K562 (cell line): ENCODE measurements at regions not wholly inside any gene's neighbourhood (a gene's known extent, or its start where the extent isn't known, plus 50 kb on each side); places are given as distances from the start of the nearest gene placed in this dataset.
A peak's percentile ranks its signal among the peaks of the same experiment; 100 is the strongest.

Experiments used
- ATAC-seq: fragments of 200-7000 bp; cut with Tn5 transposase; 3 replicates; pipeline ENCODE4 v1.9.1; 2020; ENCODE audit warnings: moderate library complexity
- BruUV-seq: library from RNA; stranded (reverse); fragments of 400-500 nt; replicated peaks from 2 replicates; lab custom pipeline; 2021; lab: Mats Ljungman, UMichigan
- CTCF ChIA-PET: fragments of 300-600 bp; formaldehyde crosslinking; extraction: SDS; loops from one replicate; lab custom pipeline; 2021; ENCODE audit warnings: low intra/inter-chr PET ratio; lab: Yijun Ruan, JAX
- POLR2A ChIA-PET: fragments of 300-600, 350-650 bp; sonication (Branson Sonifier 250); formaldehyde crosslinking; extraction: SDS; loops from one replicate; lab custom pipeline; 2021; ENCODE audit warnings: antibody characterized with exemption, inconsistent platforms; lab: Yijun Ruan, JAX
- DNase-seq, 4 experiments: peaks; one replicate each; pipeline versions ENCODE4 v3.0.0 to v3.0.0-alpha.2; 2011 to 2018; ENCODE audit warnings: low spot score in 3 of 4, mixed read lengths in 3 of 4; ENCODE audit errors: extremely low read depth in 1 of 4
- FAIRE-seq: peaks from 2 replicates; lab custom pipeline; 2011; peaks lifted over from hg19 to GRCh38; lab: Jason Lieb, UNC
- H2AFZ ChIP-seq: 2 replicates; pipeline ENCODE4 v1.6.0; 2011; ENCODE audit warnings: low read depth, low read length, control low read depth, inconsistent platforms
- H3K27ac ChIP-seq: fragments of 200-600 bp; 3 replicates; pipeline ENCODE4 v1.8.0; 2011; ENCODE audit warnings: low read depth, mild to moderate bottlenecking, control low read depth, inconsistent platforms, low read length, moderate library complexity, mixed read lengths; ENCODE audit errors: extremely low read depth
- H3K27me3 ChIP-seq, 2 experiments: fragments of 300-600 bp in 1 of 2; 2 replicates in 1 of 2; 3 replicates in 1 of 2; pipeline versions ENCODE4 v1.6.0 to v1.8.0; 2011; ENCODE audit warnings: inconsistent platforms in 2 of 2, low read length in 2 of 2, mild to moderate bottlenecking in 1 of 2, mixed read lengths in 1 of 2, moderate library complexity in 1 of 2; ENCODE audit not compliant: control insufficient read depth in 2 of 2, insufficient read depth in 2 of 2
- H3K36me3 ChIP-seq: fragments of 300-600 bp; 3 replicates; pipeline ENCODE4 v1.8.0; 2011; ENCODE audit warnings: mild to moderate bottlenecking, low read length, inconsistent platforms; ENCODE audit not compliant: control insufficient read depth, insufficient read depth
- H3K4me1 ChIP-seq, 2 experiments: fragments of 200-600 bp in 1 of 2; replicated peaks in 1 of 2; 2 replicates in 1 of 2; 3 replicates in 1 of 2; pipeline versions ENCODE4 v1.5.1 to v1.8.0; 2011; ENCODE audit warnings: inconsistent platforms in 2 of 2, low read length in 2 of 2, mild to moderate bottlenecking in 1 of 2, mixed read lengths in 1 of 2, moderate library complexity in 1 of 2; ENCODE audit not compliant: control insufficient read depth in 2 of 2, insufficient read depth in 2 of 2
- H3K4me2 ChIP-seq: 2 replicates; pipeline ENCODE4 v1.6.1; 2011; ENCODE audit warnings: low read length, control low read depth, inconsistent platforms, mixed read lengths; ENCODE audit not compliant: insufficient read depth
- H3K4me3 ChIP-seq: fragments of 200-600 bp; sonication (generic), shearing (Covaris generic); 2 replicates; pipeline ENCODE4 v1.5.1; 2016; ENCODE audit warnings: control low read depth, inconsistent platforms
- H3K79me2 ChIP-seq: fragments of 200-600 bp; 3 replicates; pipeline ENCODE4 v1.8.0; 2011; ENCODE audit warnings: low read length, inconsistent platforms; ENCODE audit not compliant: control insufficient read depth, insufficient read depth
- H3K9ac ChIP-seq, 2 experiments: 2 replicates each; pipeline versions ENCODE4 v1.6.0 to v1.6.1; 2011; ENCODE audit warnings: low read depth in 2 of 2, low read length in 2 of 2, control low read depth in 1 of 2, inconsistent platforms in 1 of 2, mild to moderate bottlenecking in 1 of 2, mixed read lengths in 1 of 2; ENCODE audit not compliant: insufficient read depth in 1 of 2
- H3K9me1 ChIP-seq: one replicate; pipeline ENCODE4 v1.6.0; 2011; ENCODE audit warnings: inconsistent platforms, mild to moderate bottlenecking, low read length, moderate library complexity; ENCODE audit not compliant: control insufficient read depth, insufficient read depth
- H3K9me3 ChIP-seq: replicated peaks from 2 replicates; pipeline ENCODE4 v1.5.1; 2011; ENCODE audit warnings: low read depth, low read length, inconsistent platforms; ENCODE audit not compliant: control insufficient read depth, insufficient read depth
- H4K20me1 ChIP-seq: replicated peaks from 2 replicates; pipeline ENCODE4 v1.6.1; 2011; ENCODE audit warnings: low read length, inconsistent platforms, mixed read lengths; ENCODE audit not compliant: control insufficient read depth, insufficient read depth
- CBX1 ChIP-seq: sonication (generic); IDR thresholded peaks from 2 replicates; pipeline ENCODE4 v1.6.1; 2016; ENCODE audit warnings: antibody characterized with exemption, low read depth, mild to moderate bottlenecking
- HBP1 ChIP-seq: fragments of 450-650 bp; formaldehyde crosslinking; IDR thresholded peaks from 2 replicates; pipeline ENCODE4 v1.4.0; 2022; ENCODE audit warnings: missing genetic modification characterization
- HMG20B ChIP-seq: fragments of 250-450 bp; sonication (Bioruptor Pico); IDR thresholded peaks from 2 replicates; pipeline ENCODE4 v1.5.0; 2021; ENCODE audit warnings: mild to moderate bottlenecking
- HNRNPLL ChIP-seq: fragments of 200-400 bp; formaldehyde crosslinking; IDR thresholded peaks from 2 replicates; pipeline ENCODE4 v1.6.1; 2017; ENCODE audit warnings: low read length, low read depth, mild to moderate bottlenecking; ENCODE audit not compliant: poor library complexity, severe bottlenecking
- ILK ChIP-seq: fragments of 450-650 bp; IDR thresholded peaks from 2 replicates; pipeline ENCODE4 v1.6.1; 2016; ENCODE audit warnings: missing genetic modification characterization, low read depth, mild to moderate bottlenecking, missing compliant biosample characterization, moderate library complexity, borderline replicate concordance
- KAT8 ChIP-seq: fragments of 450-650 bp; IDR thresholded peaks from 2 replicates; pipeline ENCODE4 v1.6.1; 2016; ENCODE audit warnings: low read depth, mild to moderate bottlenecking
- KLF13 ChIP-seq: fragments of 450-650 bp; IDR thresholded peaks from 2 replicates; pipeline ENCODE4 v1.6.1; 2016; ENCODE audit warnings: missing genetic modification characterization, low read depth, mild to moderate bottlenecking, missing compliant biosample characterization, moderate library complexity, borderline replicate concordance
- MAFF ChIP-seq: IDR thresholded peaks from 2 replicates; pipeline ENCODE4 v1.6.1; 2012; ENCODE audit warnings: low read length, improper control_type of control experiment
- MAFK ChIP-seq: IDR thresholded peaks from 2 replicates; pipeline ENCODE4 v1.6.1; 2011; ENCODE audit warnings: low read length, improper control_type of control experiment
- MCM7 ChIP-seq, 2 experiments: fragments of 450-650 bp; IDR thresholded peaks; 2 replicates each; pipeline ENCODE4 v1.6.1; 2016 to 2018
- NCOA6 ChIP-seq: fragments of 450-650 bp; IDR thresholded peaks from 2 replicates; pipeline ENCODE4 v1.6.1; 2017; ENCODE audit warnings: mild to moderate bottlenecking
- NFE2L1 ChIP-seq: fragments of 450-650 bp; IDR thresholded peaks from 2 replicates; pipeline ENCODE4 v1.6.1; 2016; ENCODE audit warnings: missing genetic modification characterization, low read depth, mild to moderate bottlenecking, missing compliant biosample characterization, moderate library complexity, borderline replicate concordance
- SMARCC2 ChIP-seq: fragments of 450-650 bp; IDR thresholded peaks from 2 replicates; pipeline ENCODE4 v1.6.1; 2017; ENCODE audit warnings: antibody characterized with exemption, moderate library complexity, mild to moderate bottlenecking, low read depth
- ZNF24 ChIP-seq: fragments of 450-650 bp; IDR thresholded peaks from 2 replicates; pipeline ENCODE4 v1.6.1; 2016
- ZNF316 ChIP-seq: fragments of 450-650 bp; IDR thresholded peaks from 2 replicates; pipeline ENCODE4 v1.6.1; 2016
- ZNF766 ChIP-seq: fragments of 200-800 bp; sonication (Bioruptor generic); conservative IDR thresholded peaks from 2 replicates; pipeline ENCODE4 v1.6.1; 2016; ENCODE audit warnings: missing genetic modification characterization, missing compliant biosample characterization
- ZNF79 ChIP-seq: fragments of 250-450 bp; sonication (Bioruptor Pico); IDR thresholded peaks from 2 replicates; pipeline ENCODE4 v1.4.0; 2020; ENCODE audit warnings: low read depth, mild to moderate bottlenecking, moderate library complexity
- WGBS: fragments of 100-300 bp; shearing (Covaris generic); methylation state at CpG from one replicate; pipeline ENCODE4 v1.1.6; 2016; ENCODE audit warnings: low coverage, mixed read lengths; ENCODE audit not compliant: insufficient coverage; ENCODE audit errors: missing lambda C conversion rate; 5-methylcytosine and 5-hydroxymethylcytosine counted together
- in situ Hi-C: fragments of 300-500 bp; cut with MboI; formaldehyde crosslinking; loops from 4 replicates; pipeline ENCODE4 v1.15.0; 2018; ENCODE audit warnings: inconsistent platforms, mixed read lengths
- intact Hi-C: fragments of 100-400 bp; cut with micrococcal nuclease; formaldehyde crosslinking; loops from 2 replicates; pipeline ENCODE4 v1.14.2; 2022
- TF ChIP-seq, protein P1 (sequence below), 2 experiments: IDR thresholded peaks; 2 replicates each; pipeline ENCODE4 v1.6.1; 2011; ENCODE audit warnings: borderline replicate concordance in 1 of 2, control low read depth in 1 of 2, low read depth in 1 of 2, low read length in 1 of 2, mild to moderate bottlenecking in 1 of 2, mixed read lengths in 1 of 2, moderate library complexity in 1 of 2; ENCODE audit not compliant: insufficient read depth in 1 of 2, insufficient read length in 1 of 2, poor library complexity in 1 of 2, severe bottlenecking in 1 of 2; ENCODE audit errors: extremely low read depth in 1 of 2
- TF ChIP-seq, protein P2 (sequence below): fragments of 450-650 bp; formaldehyde crosslinking; IDR thresholded peaks from 2 replicates; pipeline ENCODE4 v1.4.0; 2020; ENCODE audit warnings: mild to moderate bottlenecking, mixed read lengths

GRCh38 chr12:113586461-113586860, 114.8 kb upstream of the LHX5 start:
- DNase-seq, result peak in 2 of 4 experiments; percentile 25 to 43
- intact Hi-C loops (loop anchor here (10.0 kb wide), 1 partner anchor 122 kb away; no protein-coding TSS in a partner anchor), in situ Hi-C loops (no loop called here)
- H4K20me1 ChIP-seq, result no peaks in the 10 kb centered on the region; the same call in 1 of the 2 replicates
- peaks cover 3% of the 10 kb centered on the region; the same call in 1 of the 3 replicates for H3K79me2 ChIP-seq
- peak; percentile 89 for FAIRE-seq
- CTCF ChIA-PET, result no interaction called here
- H3K27me3 ChIP-seq, result no peaks in the 10 kb centered on the region
- H3K4me1 ChIP-seq, result peaks cover 9 to 34% of the 10 kb centered on the region in 2 experiments
- no peak overlapping the region for H3K4me3 ChIP-seq
- no peak overlapping the region for H3K9ac ChIP-seq
- H3K9me1 ChIP-seq, result no peaks in the 10 kb centered on the region
- H3K4me2 ChIP-seq, result no peak overlapping the region
- H3K27ac ChIP-seq, result no peak overlapping the region
- BruUV-seq, result no TSS peak
- 53% methylated on average over 4 of the region's 4 CpGs for WGBS
- no peak overlapping the region for H2AFZ ChIP-seq
- no peaks in the 10 kb centered on the region for H3K9me3 ChIP-seq
- no peaks in the 10 kb centered on the region; the same call in 2 of the 3 replicates for H3K36me3 ChIP-seq
- ATAC-seq, result no peak
- POLR2A ChIA-PET, result no interaction called here
- TF ChIP-seq MCM7 (IDR thresholded peaks at IDR 0.05) (no peak), ZNF79 (CRISPR knock-in tag) (no peak), HMG20B (no peak), ZNF766 (CRISPR knock-in tag) (0 out of 2 replicates have a peak, but pooled peaks have one; percentile 20), KAT8 (no peak), ILK (no peak), CBX1 (no peak), HNRNPLL (no peak), MAFK (peak; percentile 82), KLF13 (no peak), ZNF316 (peak; percentile 99), SMARCC2 (peak; percentile 49; the same call in 1 of the 2 replicates), MAFF (peak; percentile 87), NCOA6 (no peak), ZNF24 (no peak), HBP1 (CRISPR knock-in tag) (no peak), NFE2L1 (tag) (peak; percentile 23; the same call in 1 of the 2 replicates)
- TF ChIP-seq, protein P1, sequence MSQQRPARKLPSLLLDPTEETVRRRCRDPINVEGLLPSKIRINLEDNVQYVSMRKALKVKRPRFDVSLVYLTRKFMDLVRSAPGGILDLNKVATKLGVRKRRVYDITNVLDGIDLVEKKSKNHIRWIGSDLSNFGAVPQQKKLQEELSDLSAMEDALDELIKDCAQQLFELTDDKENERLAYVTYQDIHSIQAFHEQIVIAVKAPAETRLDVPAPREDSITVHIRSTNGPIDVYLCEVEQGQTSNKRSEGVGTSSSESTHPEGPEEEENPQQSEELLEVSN (IDR thresholded peaks at IDR 0.05; ENCODE audit: borderline replicate concordance in 1 of 2, extremely low read depth in 1 of 2, insufficient read depth in 1 of 2, insufficient read length in 1 of 2, low read depth in 1 of 2, low read length in 1 of 2, poor library complexity in 1 of 2, severe bottlenecking in 1 of 2), result no peak
- TF ChIP-seq, protein P2, sequence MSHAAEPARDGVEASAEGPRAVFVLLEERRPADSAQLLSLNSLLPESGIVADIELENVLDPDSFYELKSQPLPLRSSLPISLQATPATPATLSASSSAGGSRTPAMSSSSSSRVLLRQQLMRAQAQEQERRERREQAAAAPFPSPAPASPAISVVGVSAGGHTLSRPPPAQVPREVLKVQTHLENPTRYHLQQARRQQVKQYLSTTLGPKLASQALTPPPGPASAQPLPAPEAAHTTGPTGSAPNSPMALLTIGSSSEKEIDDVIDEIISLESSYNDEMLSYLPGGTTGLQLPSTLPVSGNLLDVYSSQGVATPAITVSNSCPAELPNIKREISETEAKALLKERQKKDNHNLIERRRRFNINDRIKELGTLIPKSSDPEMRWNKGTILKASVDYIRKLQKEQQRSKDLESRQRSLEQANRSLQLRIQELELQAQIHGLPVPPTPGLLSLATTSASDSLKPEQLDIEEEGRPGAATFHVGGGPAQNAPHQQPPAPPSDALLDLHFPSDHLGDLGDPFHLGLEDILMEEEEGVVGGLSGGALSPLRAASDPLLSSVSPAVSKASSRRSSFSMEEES (CRISPR knock-in tag), result no peak
